GM13977 (cell line): ENCODE measurements at regions not wholly inside any gene's neighbourhood (a gene's known extent, or its start where the extent isn't known, plus 50 kb on each side); places are given as distances from the start of the nearest gene placed in this dataset.

Experiments used
- DNase-seq: peaks from one replicate; pipeline ENCODE4 v3.0.0; 2012; ENCODE audit warnings: low spot score
- CTCF ChIP-seq: IDR thresholded peaks from 2 replicates; pipeline ENCODE4 v1.5.1; 2012; ENCODE audit warnings: mild to moderate bottlenecking, control low read depth; ENCODE audit not compliant: insufficient read depth; ENCODE audit errors: extremely low read depth, missing control alignments
- in situ Hi-C: fragments of 300-500 bp; cut with MboI; formaldehyde crosslinking; loops from one replicate; pipeline ENCODE4 v1.12.0; 2022; ENCODE audit warnings: low sequenced_read_pairs, low pct_unique_long_range_greater_than_20kb, mixed read lengths, inconsistent platforms; ENCODE audit not compliant: unreplicated experiment

- in situ Hi-C loops = no loop called here
- DNase-seq = no peak
- no peak for TF ChIP-seq CTCF
Observed at GRCh38 chr15:45943240-45943639, 308.4 kb downstream of the SQOR start.

DNA sequence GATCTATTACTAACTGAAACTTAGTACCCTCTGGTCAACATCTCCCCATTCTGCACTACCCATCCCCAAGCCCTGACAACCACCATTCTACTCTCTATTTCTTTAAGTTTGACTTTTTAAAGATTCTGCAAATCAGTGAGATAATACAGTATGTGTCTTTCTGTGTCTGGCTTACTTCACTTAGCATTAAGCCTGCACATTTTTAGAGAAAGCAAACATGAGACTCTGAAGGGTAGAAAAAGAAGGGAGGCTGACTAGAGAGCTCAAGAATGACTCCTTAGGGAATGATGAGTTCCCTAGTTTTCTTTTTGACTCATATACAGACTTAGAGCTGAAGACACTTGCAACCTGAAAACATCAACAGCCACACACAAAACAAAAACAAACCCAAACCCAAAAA lies 311.3 kb downstream of the SQOR start:
- no peak for TF ChIP-seq CTCF
- in situ Hi-C loops = no loop called here

GRCh38 chr15:45948181-45948621 lies 313.4 kb downstream of the SQOR start:
- TF ChIP-seq CTCF = no peak
- in situ Hi-C loops = no loop called here
- no peak for DNase-seq

More for the DNA sequence above, 311.3 kb downstream of the SQOR start:
- DNase-seq = no peak

- no peak for TF ChIP-seq CTCF
- DNase-seq = no peak
- in situ Hi-C loops = no loop called here
Observed at GRCh38 chr15:45958924-45959323, 324.1 kb downstream of the SQOR start.

GRCh38 chr15:45962733-45963132 lies 327.9 kb downstream of the SQOR start:
- TF ChIP-seq CTCF = no peak
- no peak for DNase-seq
- in situ Hi-C loops = no loop called here

DNA sequence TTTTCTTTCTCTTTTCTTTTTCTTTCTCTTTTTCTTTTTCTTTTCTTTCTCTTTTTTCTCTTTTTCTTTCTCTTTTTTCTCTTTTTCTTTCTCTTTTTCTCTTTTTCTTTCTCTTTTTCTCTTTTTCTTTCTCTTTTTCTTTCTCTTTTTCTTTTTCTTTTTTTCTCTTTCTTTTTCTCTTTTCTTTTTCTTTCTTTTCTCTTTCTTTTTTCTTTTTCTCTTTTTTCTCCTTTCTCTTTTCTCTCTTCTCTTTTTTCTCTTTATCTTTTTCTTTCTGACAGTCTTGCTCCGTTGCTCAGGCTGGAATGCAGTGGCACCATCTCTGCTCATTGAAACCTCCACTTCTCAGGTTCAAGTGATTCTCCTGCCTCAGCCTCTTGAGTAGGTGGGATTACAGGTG lies 335.7 kb downstream of the SQOR start:
- in situ Hi-C loops = no loop called here
- TF ChIP-seq CTCF = no peak
- no peak for DNase-seq

DNA sequence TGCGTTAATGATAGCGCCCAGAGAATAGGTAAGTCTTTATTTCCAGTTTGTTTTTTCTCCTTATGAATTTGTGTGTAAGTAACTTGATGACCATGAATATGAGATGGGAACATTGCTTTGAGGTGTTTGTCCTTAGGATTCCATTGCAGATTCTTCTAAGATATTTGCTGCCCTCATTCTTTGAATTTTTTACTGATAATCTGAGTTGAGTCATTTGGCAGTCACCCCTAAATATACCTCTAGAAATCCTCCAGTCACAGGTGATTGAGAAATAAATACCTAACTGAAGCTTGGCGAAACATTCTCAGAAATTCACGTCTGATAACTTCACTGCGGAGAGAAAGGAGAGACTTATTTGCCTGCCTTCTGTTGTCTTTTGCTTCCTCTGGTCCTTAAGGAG lies 345.5 kb downstream of the SQOR start:
- in situ Hi-C loops = no loop called here
- TF ChIP-seq CTCF = no peak
- no peak for DNase-seq
